B cell (primary cell): ENCODE measurements at regions not wholly inside any gene's neighbourhood (a gene's known extent, or its start where the extent isn't known, plus 50 kb on each side); places are given as distances from the start of the nearest gene placed in this dataset.

ENCODE experiments used
- CTCF ChIP-seq: fragments of 200-600 bp; IDR thresholded peaks from one replicate; pipeline ENCODE4 v1.8.0; 2022; ENCODE audit warnings: antibody characterized with exemption, mild to moderate bottlenecking
- EZH2 ChIP-seq: IDR thresholded peaks from 2 replicates; pipeline ENCODE4 v1.6.1; 2012; ENCODE audit warnings: borderline replicate concordance, low read depth, mild to moderate bottlenecking, moderate library complexity, low read length; ENCODE audit not compliant: insufficient read depth, poor library complexity, severe bottlenecking

GRCh38 chr15:96977886-96978285 is 647.4 kb downstream of the NR2F2 start:
- TF ChIP-seq CTCF = no peak
- TF ChIP-seq EZH2 = no peak
